IMR-90 (cell line): ENCODE measurements at regions not wholly inside any gene's neighbourhood (a gene's known extent, or its start where the extent isn't known, plus 50 kb on each side); places are given as distances from the start of the nearest gene placed in this dataset.

ENCODE experiments used
- ATAC-seq: fragments of 200-7000 bp; cut with Tn5 transposase; 2 replicates; pipeline ENCODE4 v1.9.1; 2020; ENCODE audit warnings: low read depth, mild to moderate bottlenecking, moderate library complexity
- BruUV-seq: library from RNA; stranded (reverse); fragments of 400-500 nt; replicated peaks from 2 replicates; lab custom pipeline; 2021; lab: Mats Ljungman, UMichigan
- CTCF ChIA-PET: fragments of 300-600 bp; formaldehyde crosslinking; extraction: SDS; loops from one replicate; lab custom pipeline; 2021; ENCODE audit warnings: antibody characterized with exemption; lab: Yijun Ruan, JAX
- POLR2A ChIA-PET: fragments of 300-600 bp; sonication (Branson Sonifier 250); formaldehyde crosslinking; loops from one replicate; lab custom pipeline; 2022; ENCODE audit warnings: antibody characterized with exemption; ENCODE audit not compliant: unreplicated experiment; lab: Charles Lee
- DNase-seq: peaks from one replicate; pipeline ENCODE4 v3.0.0; 2013
- H2AFZ ChIP-seq: replicated peaks from 2 replicates; pipeline ENCODE3; 2013; ENCODE audit warnings: low read length, mild to moderate bottlenecking; ENCODE audit not compliant: poor library complexity
- H2AK5ac ChIP-seq: 2 replicates; pipeline ENCODE4 v1.6.1; 2013; ENCODE audit warnings: low read depth, low read length, inconsistent platforms
- H2AK9ac ChIP-seq: replicated peaks from 2 replicates; pipeline ENCODE3; 2013; ENCODE audit warnings: mild to moderate bottlenecking, low read depth, low read length, moderate library complexity; ENCODE audit not compliant: poor library complexity
- H2BK120ac ChIP-seq: 2 replicates; pipeline ENCODE4 v1.6.1; 2013; ENCODE audit warnings: low read depth, low read length, inconsistent platforms
- H2BK15ac ChIP-seq: 3 replicates; pipeline ENCODE4 v1.6.1; 2013; ENCODE audit warnings: low read depth, low read length, inconsistent platforms
- H2BK20ac ChIP-seq: 2 replicates; pipeline ENCODE4 v1.6.1; 2013; ENCODE audit warnings: low read depth, mild to moderate bottlenecking, inconsistent platforms, low read length, moderate library complexity
- H2BK5ac ChIP-seq: 2 replicates; pipeline ENCODE4 v1.6.1; 2013; ENCODE audit warnings: mild to moderate bottlenecking, low read depth, low read length, inconsistent platforms; ENCODE audit not compliant: poor library complexity, severe bottlenecking
- H3K14ac ChIP-seq: replicated peaks from 2 replicates; pipeline ENCODE4 v1.6.1; 2013; ENCODE audit warnings: low read depth, low read length, inconsistent platforms
- H3K18ac ChIP-seq: 2 replicates; pipeline ENCODE4 v1.6.1; 2013; ENCODE audit warnings: low read depth, low read length, control low read depth
- H3K23ac ChIP-seq: 2 replicates; pipeline ENCODE4 v1.6.1; 2013; ENCODE audit warnings: low read depth, low read length, inconsistent platforms
- H3K27ac ChIP-seq: 2 replicates; pipeline ENCODE4 v1.5.1; 2013; ENCODE audit warnings: mild to moderate bottlenecking, control low read depth, low read length; ENCODE audit not compliant: insufficient read depth
- H3K27me3 ChIP-seq: 2 replicates; pipeline ENCODE4 v1.6.1; 2013; ENCODE audit warnings: low read length; ENCODE audit not compliant: control insufficient read depth, insufficient read depth
- H3K36me3 ChIP-seq: 2 replicates; pipeline ENCODE4 v1.6.1; 2013; ENCODE audit warnings: low read length, mixed read lengths; ENCODE audit not compliant: control insufficient read depth, insufficient read depth
- H3K4ac ChIP-seq: 2 replicates; pipeline ENCODE4 v1.6.1; 2013; ENCODE audit warnings: low read depth, low read length, inconsistent platforms
- H3K4me1 ChIP-seq: 2 replicates; pipeline ENCODE4 v1.6.1; 2013; ENCODE audit warnings: low read length, mixed read lengths; ENCODE audit not compliant: control insufficient read depth, insufficient read depth
- H3K4me2 ChIP-seq: 2 replicates; pipeline ENCODE4 v1.6.1; 2013; ENCODE audit warnings: low read depth, mild to moderate bottlenecking, control low read depth, low read length, moderate library complexity
- H3K4me3 ChIP-seq: 2 replicates; pipeline ENCODE4 v1.5.1; 2013; ENCODE audit warnings: low read depth, mild to moderate bottlenecking, control low read depth, low read length, moderate library complexity; ENCODE audit not compliant: insufficient read depth
- H3K56ac ChIP-seq: 2 replicates; pipeline ENCODE4 v1.6.1; 2013; ENCODE audit warnings: low read length, inconsistent platforms; ENCODE audit not compliant: insufficient read depth; ENCODE audit errors: extremely low read depth
- H3K79me1 ChIP-seq, 2 experiments: 2 replicates each; pipeline ENCODE4 v1.6.1; 2013; ENCODE audit warnings: low read length in 2 of 2, inconsistent platforms in 1 of 2, low read depth in 1 of 2
- H3K9ac ChIP-seq: 2 replicates; pipeline ENCODE4 v1.6.1; 2013; ENCODE audit warnings: low read depth, low read length, control low read depth
- H3K9me1 ChIP-seq: 2 replicates; pipeline ENCODE4 v1.6.1; 2013; ENCODE audit warnings: low read length, inconsistent platforms; ENCODE audit not compliant: insufficient read depth
- H3K9me3 ChIP-seq: 2 replicates; pipeline ENCODE4 v1.6.1; 2013; ENCODE audit warnings: low read length; ENCODE audit not compliant: control insufficient read depth, insufficient read depth
- H4K20me1 ChIP-seq: 2 replicates; pipeline ENCODE4 v1.6.1; 2013; ENCODE audit warnings: low read length, inconsistent platforms; ENCODE audit not compliant: insufficient read depth
- H4K5ac ChIP-seq: 2 replicates; pipeline ENCODE4 v1.6.1; 2013; ENCODE audit warnings: mild to moderate bottlenecking, low read depth, low read length, control low read depth
- H4K8ac ChIP-seq, 2 experiments: 2 replicates each; pipeline ENCODE4 v1.6.1; 2013; ENCODE audit warnings: low read depth in 2 of 2, low read length in 2 of 2, control low read depth in 1 of 2, inconsistent platforms in 1 of 2
- H4K91ac ChIP-seq: 2 replicates; pipeline ENCODE4 v1.6.1; 2013; ENCODE audit warnings: low read depth, low read length, inconsistent platforms; ENCODE audit not compliant: insufficient read depth
- BHLHE40 ChIP-seq: fragments of 150-350 bp; IDR thresholded peaks from 2 replicates; pipeline ENCODE4 v1.6.1; 2016; ENCODE audit warnings: mild to moderate bottlenecking, low read depth, low read length
- CEBPB ChIP-seq: IDR thresholded peaks from 2 replicates; pipeline ENCODE4 v1.6.1; 2012; ENCODE audit warnings: low read depth, low read length, improper control_type of control experiment
- CHD1 ChIP-seq: IDR thresholded peaks from 2 replicates; pipeline ENCODE4 v1.6.1; 2012; ENCODE audit warnings: low read depth, low read length, improper control_type of control experiment
- ELK1 ChIP-seq: fragments of 150-350 bp; IDR thresholded peaks from 2 replicates; pipeline ENCODE4 v1.6.1; 2016; ENCODE audit warnings: low read depth, mild to moderate bottlenecking, low read length, moderate library complexity, borderline replicate concordance
- FOS ChIP-seq: fragments of 150-350 bp; IDR thresholded peaks from 2 replicates; pipeline ENCODE4 v1.6.1; 2016; ENCODE audit warnings: low read depth, low read length
- MAFK ChIP-seq: IDR thresholded peaks from 2 replicates; pipeline ENCODE4 v1.6.1; 2012; ENCODE audit warnings: low read depth, low read length, improper control_type of control experiment
- MAZ ChIP-seq: IDR thresholded peaks from 2 replicates; pipeline ENCODE4 v1.6.1; 2012; ENCODE audit warnings: low read depth, mild to moderate bottlenecking, low read length, improper control_type of control experiment, moderate library complexity, borderline replicate concordance
- MXI1 ChIP-seq: IDR thresholded peaks from 2 replicates; pipeline ENCODE4 v1.6.1; 2012; ENCODE audit warnings: low read depth, mild to moderate bottlenecking, low read length, moderate library complexity, borderline replicate concordance
- NFE2L2 ChIP-seq: fragments of 150-350 bp; IDR thresholded peaks from 2 replicates; pipeline ENCODE4 v1.6.1; 2016; ENCODE audit warnings: low read depth, mild to moderate bottlenecking, low read length
- POLR2A ChIP-seq: IDR thresholded peaks from 2 replicates; pipeline ENCODE4 v1.6.1; 2012; ENCODE audit warnings: mild to moderate bottlenecking, low read depth, low read length
- RAD21 ChIP-seq: IDR thresholded peaks from 2 replicates; pipeline ENCODE4 v1.6.1; 2012; ENCODE audit warnings: low read length, improper control_type of control experiment
- RFX5 ChIP-seq: IDR thresholded peaks from 2 replicates; pipeline ENCODE4 v1.8.0; 2012; ENCODE audit warnings: low read depth, mild to moderate bottlenecking, low read length, moderate library complexity
- SMC3 ChIP-seq: fragments of 150-350 bp; IDR thresholded peaks from 2 replicates; pipeline ENCODE4 v1.6.1; 2016; ENCODE audit warnings: low read depth, mild to moderate bottlenecking, antibody characterized with exemption, low read length, moderate library complexity
- WGBS, 2 experiments: methylation state at CpG; one replicate each; pipeline versions ENCODE4 v1.1.5 to v1.1.7; 2013; ENCODE audit warnings: missing lambda C conversion rate in 2 of 2; ENCODE audit not compliant: insufficient read length in 1 of 2; ENCODE audit errors: extremely low coverage in 2 of 2; 5-methylcytosine and 5-hydroxymethylcytosine counted together
- dilution Hi-C: fragments of 300-500 bp; cut with HindIII; formaldehyde crosslinking; loops from one replicate; pipeline ENCODE4 v1.14.3; 2018; ENCODE audit warnings: low sequenced_read_pairs; ENCODE audit not compliant: unreplicated experiment
- in situ Hi-C: fragments of 300-500 bp; cut with MboI; formaldehyde crosslinking; loops from 3 replicates; pipeline ENCODE4 v1.14.3; 2019; ENCODE audit warnings: low sequenced_read_pairs, inconsistent platforms, mixed read lengths
- intact Hi-C: fragments of 100-400 bp; cut with micrococcal nuclease; formaldehyde crosslinking; loops from 2 replicates; pipeline ENCODE4 v1.10.0; 2022

DNA sequence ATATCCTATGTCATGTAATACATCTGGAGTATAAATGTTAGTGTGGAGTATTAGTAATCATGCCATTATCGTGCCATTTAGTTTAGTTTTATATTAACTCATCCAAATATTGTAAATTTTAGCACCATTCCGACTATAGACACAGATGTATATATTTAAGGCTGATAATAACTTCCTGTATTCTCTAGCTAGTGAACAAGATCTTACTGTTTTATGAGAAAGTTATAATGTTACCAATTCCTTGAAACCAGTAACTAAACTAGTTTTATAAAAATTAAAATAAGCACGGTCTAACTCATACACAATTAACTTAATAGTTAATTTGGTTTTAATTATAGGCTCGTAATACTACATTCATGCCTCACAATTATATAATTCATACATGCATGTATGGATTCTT lies 808.6 kb downstream of the USP25 start:
- Histone ChIP-seq H3K9me1 (0 out of 2 replicates have a peak, but pooled peaks cover 3% of the 10 kb centered on the region), H3K14ac (no peak overlapping the region), H2BK5ac (no peak overlapping the region), H3K36me3 (no peaks in the 10 kb centered on the region), H3K4me2 (no peak overlapping the region), H2BK120ac (no peak overlapping the region), H3K27me3 (no peaks in the 10 kb centered on the region), H4K91ac (no peak overlapping the region), H4K8ac (no peak overlapping the region), H3K79me1 (no peaks in the 10 kb centered on the region), H3K18ac (no peak overlapping the region), H3K4me1 (peaks cover 3% of the 10 kb centered on the region; the same call in 1 of the 2 replicates), H3K4me3 (no peak overlapping the region), H3K56ac (no peak overlapping the region), H2AFZ (no peak overlapping the region), H3K4ac (no peak overlapping the region), H3K9me3 (no peaks in the 10 kb centered on the region), H3K9ac (no peak overlapping the region), H2AK5ac (no peak overlapping the region), H4K5ac (no peak overlapping the region), H2BK20ac (no peak overlapping the region), H4K20me1 (no peaks in the 10 kb centered on the region), H3K23ac (no peak overlapping the region), H3K27ac (no peak overlapping the region), H2AK9ac (no peak overlapping the region), H2BK15ac (no peak overlapping the region)
- BruUV-seq: no TSS peak
- no peak for TF ChIP-seq BHLHE40
- no peak for TF ChIP-seq RFX5
- no peak for TF ChIP-seq NFE2L2
- TF ChIP-seq POLR2A: no peak
- no peak for TF ChIP-seq SMC3
- TF ChIP-seq CEBPB: no peak
- no peak for TF ChIP-seq MAFK
- TF ChIP-seq MAZ: no peak
- no peak for TF ChIP-seq RAD21
- no peak for TF ChIP-seq ELK1
- no peak for TF ChIP-seq MXI1
- no peak for TF ChIP-seq CHD1
- TF ChIP-seq FOS: no peak
- ChIA-PET POLR2A (no interaction called here), CTCF (interaction anchor here (0.6 kb wide), 1 partner anchor 23 kb away, joined by 3 read pairs; no protein-coding TSS in a partner anchor)
- in situ Hi-C loops (no loop called here), dilution Hi-C loops (no loop called here), intact Hi-C loops (loop anchor here (5.0 kb wide), 1 partner anchor 34 kb away; no protein-coding TSS in a partner anchor)
- no CpG with 5 or more reads among the region's 4 CpGs for WGBS, 2 experiments
- ATAC-seq (no peak), DNase-seq (no peak)
